Activated T-helper 1 cell treated with anti-CD3 and anti-CD28 coated beads, Interleukin-12 subunit alpha, Interleukin-12 subunit beta, Interleukin-2, Interleukin-4 antibody, amounts not matched to agents 30 ng/mL and 10 ng/mL and 1 ng/mL, durations not matched to agents 14 hours and 24 hours and 36 hours (primary cell): ENCODE measurements at regions not wholly inside any gene's neighbourhood (a gene's known extent, or its start where the extent isn't known, plus 50 kb on each side); places are given as distances from the start of the nearest gene placed in this dataset.

Experiments
- DNase-seq: peaks from one replicate; pipeline ENCODE4 v3.0.0; 2021; ENCODE audit warnings: low spot score
- H3K27ac Mint-ChIP-seq: one replicate; pipeline ENCODE4 v1.8.0; 2021; ENCODE audit warnings: mild to moderate bottlenecking, mixed read lengths
- H3K27me3 Mint-ChIP-seq: one replicate; pipeline ENCODE4 v1.8.0; 2022; ENCODE audit warnings: mild to moderate bottlenecking, moderate library complexity, mixed read lengths; ENCODE audit not compliant: insufficient read depth
- H3K36me3 Mint-ChIP-seq: one replicate; pipeline ENCODE4 v1.8.0; 2021; ENCODE audit warnings: low read depth, mixed read lengths
- H3K4me1 Mint-ChIP-seq: one replicate; pipeline ENCODE4 v1.8.0; 2021; ENCODE audit warnings: low read depth, mixed read lengths
- H3K4me3 Mint-ChIP-seq: one replicate; pipeline ENCODE4 v1.8.0; 2021; ENCODE audit warnings: mild to moderate bottlenecking, moderate library complexity, mixed read lengths
- H3K9me3 Mint-ChIP-seq: one replicate; pipeline ENCODE4 v1.8.0; 2021; ENCODE audit warnings: mixed read lengths
- intact Hi-C: fragments of 100-400 bp; cut with micrococcal nuclease; formaldehyde crosslinking; loops from one replicate; pipeline ENCODE4 v1.15.1; 2024

DNA sequence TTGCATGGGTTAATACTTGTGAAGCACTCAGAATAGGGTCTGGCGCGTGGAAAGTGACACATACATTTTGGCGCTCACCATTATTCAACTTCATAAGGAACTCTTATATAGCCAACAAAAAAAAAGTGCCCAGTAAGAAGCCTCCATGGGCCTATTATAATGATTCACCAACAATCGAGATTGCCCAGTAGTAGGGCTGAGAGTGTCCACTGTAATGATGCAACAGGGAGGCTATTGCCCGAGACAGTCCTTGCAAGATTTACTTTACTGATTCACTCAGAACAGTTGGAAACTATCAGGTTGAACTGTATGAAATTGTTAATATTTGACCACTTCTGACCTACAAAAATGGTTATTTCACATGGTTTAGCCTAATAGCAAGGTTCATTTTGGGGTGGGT is 86.0 kb downstream of the PJA1 start:
- intact Hi-C loops = no loop called here
- Mint-ChIP-seq H3K4me3 (no peak overlapping the region), H3K9me3 (no peaks in the 10 kb centered on the region), H3K27me3 (no peaks in the 10 kb centered on the region), H3K36me3 (no peaks in the 10 kb centered on the region), H3K4me1 (no peaks in the 10 kb centered on the region), H3K27ac (no peak overlapping the region)
- no peak for DNase-seq

DNA sequence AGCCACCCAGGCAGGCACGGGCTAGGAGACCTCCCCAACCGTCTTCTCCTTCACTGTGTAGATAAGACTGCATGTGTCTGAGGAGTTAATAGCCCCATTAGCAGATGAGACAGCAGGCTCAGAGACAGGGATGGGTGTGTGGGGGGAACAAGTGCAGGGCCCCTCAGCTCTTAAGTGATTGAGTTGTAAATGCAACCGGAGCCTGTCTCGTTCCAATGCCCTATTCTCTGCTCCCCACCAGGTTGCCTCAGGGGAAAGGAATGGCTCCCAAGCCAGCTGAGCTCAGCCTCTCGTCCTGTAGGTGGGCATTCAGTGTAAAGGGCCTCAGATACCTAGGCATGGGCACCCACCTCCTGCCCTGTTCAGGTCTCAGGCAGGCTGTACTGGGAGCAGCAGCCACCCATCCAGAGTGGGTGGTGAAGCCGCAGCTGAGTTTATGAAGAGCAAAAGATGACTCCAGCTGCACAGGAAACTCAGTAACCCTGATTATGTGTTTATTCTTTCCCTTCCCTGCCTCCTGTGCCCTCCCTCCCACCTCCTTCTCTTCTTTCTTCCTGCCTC is 87.3 kb downstream of the PJA1 start:
- DNase-seq = no peak
- intact Hi-C loops = no loop called here
- Mint-ChIP-seq H3K4me3 (no peak overlapping the region), H3K27ac (no peak overlapping the region), H3K9me3 (no peaks in the 10 kb centered on the region), H3K27me3 (no peaks in the 10 kb centered on the region), H3K36me3 (no peaks in the 10 kb centered on the region), H3K4me1 (no peaks in the 10 kb centered on the region)

DNA sequence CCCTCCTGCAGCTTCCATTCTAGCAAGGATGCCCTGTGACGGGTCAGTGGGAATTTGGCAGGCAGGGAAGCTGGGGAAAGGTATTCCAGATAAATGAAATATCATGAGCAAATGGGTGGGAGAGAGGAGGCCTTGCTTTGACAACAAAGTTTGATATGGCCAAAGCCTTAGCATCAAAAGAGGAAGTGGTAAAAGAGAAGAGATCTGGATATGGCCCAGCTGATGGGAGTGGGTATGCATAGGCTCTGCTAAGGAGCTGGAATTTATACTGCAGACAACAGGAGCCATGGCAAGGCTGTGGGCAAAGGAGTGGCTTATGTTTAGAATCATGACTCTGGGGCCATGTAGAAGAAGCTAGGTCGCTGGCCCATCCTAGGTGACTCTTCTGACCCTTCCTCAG is 89.2 kb downstream of the PJA1 start:
- Mint-ChIP-seq H3K36me3 (no peaks in the 10 kb centered on the region), H3K9me3 (no peaks in the 10 kb centered on the region), H3K27ac (no peak overlapping the region), H3K4me3 (no peak overlapping the region), H3K27me3 (no peaks in the 10 kb centered on the region), H3K4me1 (no peaks in the 10 kb centered on the region)
- DNase-seq = no peak
- intact Hi-C loops = no loop called here

DNA sequence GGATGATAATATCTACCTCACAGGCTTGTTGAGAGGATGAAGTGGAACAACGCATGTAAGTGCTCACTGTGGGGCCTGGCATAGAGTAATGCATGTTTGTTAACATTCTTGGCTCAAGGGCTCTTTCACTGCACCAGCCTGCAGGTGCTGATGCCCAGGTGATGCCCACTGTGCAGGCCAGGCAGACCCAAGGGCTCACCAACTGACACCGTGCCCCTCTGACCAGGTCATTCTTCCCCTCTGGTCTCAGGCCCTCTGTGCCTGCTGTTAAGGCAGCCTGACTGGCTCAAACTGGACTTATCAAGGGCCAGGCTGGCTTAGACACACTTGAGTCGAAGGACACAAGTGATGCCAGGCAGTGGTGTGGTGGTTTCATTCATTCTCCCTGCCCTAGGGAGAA is 90.5 kb downstream of the PJA1 start:
- no peaks in the 10 kb centered on the region for H3K27me3 Mint-ChIP-seq
- H3K4me1 Mint-ChIP-seq = no peaks in the 10 kb centered on the region
- no peak overlapping the region for H3K4me3 Mint-ChIP-seq
- H3K36me3 Mint-ChIP-seq = no peaks in the 10 kb centered on the region
- no peak for DNase-seq
- no peaks in the 10 kb centered on the region for H3K9me3 Mint-ChIP-seq
- intact Hi-C loops = no loop called here
- H3K27ac Mint-ChIP-seq = no peak overlapping the region

DNA sequence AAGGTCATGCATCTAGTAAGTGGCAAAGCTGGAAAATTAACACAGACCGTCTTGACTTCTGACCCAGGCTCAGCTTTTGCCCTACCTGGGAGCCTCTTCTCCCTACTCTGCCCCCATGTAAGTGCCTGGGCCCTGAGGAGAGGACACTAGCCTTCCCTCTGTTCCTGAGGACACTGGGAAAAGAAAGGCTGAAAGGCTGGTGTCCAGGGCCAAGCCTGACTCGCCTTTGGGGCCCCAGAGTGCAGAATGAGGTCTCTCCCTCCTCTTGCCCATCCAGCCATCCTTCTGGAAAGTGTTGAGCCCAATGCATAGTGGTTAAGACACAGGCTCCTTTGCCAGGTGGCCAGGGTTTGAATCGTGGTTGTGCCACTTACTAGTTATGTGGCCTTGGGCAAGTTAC is 91.5 kb downstream of the PJA1 start:
- no peak overlapping the region for H3K27ac Mint-ChIP-seq
- H3K4me3 Mint-ChIP-seq = no peak overlapping the region
- H3K27me3 Mint-ChIP-seq = no peaks in the 10 kb centered on the region
- DNase-seq = no peak
- no peaks in the 10 kb centered on the region for H3K36me3 Mint-ChIP-seq
- H3K9me3 Mint-ChIP-seq = no peaks in the 10 kb centered on the region
- intact Hi-C loops = no loop called here
- no peaks in the 10 kb centered on the region for H3K4me1 Mint-ChIP-seq

DNA sequence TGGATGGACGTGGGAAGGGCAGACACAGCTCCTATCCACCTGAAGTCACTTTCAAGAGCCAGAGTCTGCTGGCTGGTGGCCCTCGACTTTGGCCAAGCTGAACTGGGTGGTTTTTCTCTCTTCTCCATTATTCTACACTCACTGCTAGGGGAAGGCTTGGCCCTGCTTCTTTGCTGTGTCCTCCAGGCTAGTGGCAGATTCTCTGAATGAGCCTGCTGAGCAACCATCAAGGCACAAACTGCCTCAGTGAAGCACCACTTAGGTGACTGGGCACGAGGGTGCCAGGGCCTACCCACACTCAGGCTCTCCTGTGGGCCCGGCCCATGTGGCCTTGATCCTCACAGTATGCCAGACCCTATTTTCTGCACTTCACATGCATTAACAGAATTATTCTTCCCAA is 92.0 kb downstream of the PJA1 start:
- Mint-ChIP-seq H3K27ac (no peak overlapping the region), H3K27me3 (no peaks in the 10 kb centered on the region), H3K4me3 (no peak overlapping the region), H3K36me3 (no peaks in the 10 kb centered on the region), H3K9me3 (no peaks in the 10 kb centered on the region), H3K4me1 (no peaks in the 10 kb centered on the region)
- DNase-seq = no peak
- intact Hi-C loops = no loop called here

DNA sequence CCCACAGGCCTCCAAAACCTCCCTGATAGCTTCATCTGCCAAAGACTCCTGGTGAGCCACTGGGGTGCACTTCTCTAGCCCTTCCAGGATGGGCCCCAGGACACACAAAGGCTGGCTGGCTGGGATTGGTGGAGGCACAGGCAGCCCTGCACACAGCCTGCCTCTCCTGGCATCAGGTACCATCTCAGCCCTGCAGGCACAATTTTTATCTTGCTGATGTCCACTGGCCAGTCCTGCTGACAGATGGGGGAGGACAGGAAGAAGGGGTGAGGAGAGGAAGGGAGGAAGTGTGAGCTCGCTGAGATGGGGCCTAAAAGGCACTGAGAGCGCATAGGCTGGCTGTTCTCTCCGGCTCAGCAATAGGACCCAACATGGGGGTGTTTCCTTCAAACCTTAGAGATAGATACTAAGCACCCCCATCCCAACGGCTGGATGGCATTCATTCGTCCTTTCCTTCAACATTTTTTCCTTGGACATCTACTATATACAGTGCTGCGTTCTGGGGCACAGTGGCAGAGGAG is 92.7 kb downstream of the PJA1 start:
- Mint-ChIP-seq H3K4me3 (no peak overlapping the region), H3K27me3 (no peaks in the 10 kb centered on the region), H3K9me3 (no peaks in the 10 kb centered on the region), H3K27ac (no peak overlapping the region), H3K36me3 (no peaks in the 10 kb centered on the region), H3K4me1 (no peaks in the 10 kb centered on the region)
- intact Hi-C loops = no loop called here
- DNase-seq = no peak

DNA sequence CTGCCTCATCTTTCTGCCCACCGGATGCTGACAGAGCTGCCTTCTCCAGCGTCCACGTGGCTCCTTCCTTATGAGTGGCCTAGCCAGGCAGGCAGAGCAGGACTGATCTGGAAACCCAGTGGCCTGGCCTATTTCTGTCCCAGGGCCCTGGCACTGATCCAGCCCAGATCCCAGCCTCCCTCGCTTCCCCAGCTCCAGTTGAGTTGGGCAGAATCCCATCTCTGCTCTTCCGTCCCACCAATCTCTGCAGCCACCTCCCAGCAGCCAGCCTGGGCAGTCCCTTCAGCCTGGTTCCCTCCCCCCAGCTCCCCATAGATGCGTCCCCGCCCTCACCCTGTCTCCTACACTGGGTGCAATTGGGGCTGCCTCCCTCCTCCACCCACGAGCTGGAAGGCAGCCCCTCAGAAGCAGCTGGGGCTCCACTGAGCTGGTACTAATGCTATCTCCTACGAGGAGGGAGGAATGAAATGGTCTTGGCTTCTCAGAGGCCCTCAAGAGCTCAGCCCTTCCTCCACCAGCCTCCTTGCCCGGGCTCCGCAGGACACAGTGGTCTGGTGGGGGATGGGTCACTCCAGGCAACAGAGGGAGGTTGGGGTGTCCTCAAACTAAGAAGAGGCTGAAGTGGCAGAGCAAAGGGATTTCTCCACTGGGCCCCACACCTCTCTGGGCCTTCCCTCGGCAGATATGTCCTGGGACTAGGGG is 94.2 kb downstream of the PJA1 start:
- no peak overlapping the region for H3K4me3 Mint-ChIP-seq
- no peaks in the 10 kb centered on the region for H3K36me3 Mint-ChIP-seq
- intact Hi-C loops = no loop called here
- H3K27ac Mint-ChIP-seq = no peak overlapping the region
- no peaks in the 10 kb centered on the region for H3K4me1 Mint-ChIP-seq
- DNase-seq = no peak
- no peaks in the 10 kb centered on the region for H3K27me3 Mint-ChIP-seq
- H3K9me3 Mint-ChIP-seq = no peaks in the 10 kb centered on the region

DNA sequence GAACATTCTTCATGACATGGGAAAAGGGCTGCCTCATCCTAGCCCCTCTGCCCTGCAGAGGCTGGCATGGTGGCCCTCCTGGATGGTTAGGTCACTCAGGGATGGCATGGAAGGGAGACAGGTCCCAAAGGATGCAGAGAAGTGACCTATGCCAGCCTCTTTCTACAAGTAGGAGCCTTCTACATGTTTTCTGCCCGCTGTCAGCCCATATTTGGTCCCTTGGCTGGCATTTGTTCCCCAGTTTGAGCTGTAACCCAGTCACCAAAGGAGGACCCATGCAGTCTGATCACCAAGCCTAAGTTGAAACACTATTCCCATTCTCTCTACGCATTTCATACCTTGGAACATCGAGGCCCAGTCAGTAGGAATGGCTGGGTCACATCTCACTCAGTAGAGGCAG is 95.4 kb downstream of the PJA1 start:
- no peak overlapping the region for H3K4me3 Mint-ChIP-seq
- no peaks in the 10 kb centered on the region for H3K4me1 Mint-ChIP-seq
- no peak for DNase-seq
- H3K27me3 Mint-ChIP-seq = no peaks in the 10 kb centered on the region
- intact Hi-C loops = no loop called here
- H3K27ac Mint-ChIP-seq = no peak overlapping the region
- no peaks in the 10 kb centered on the region for H3K9me3 Mint-ChIP-seq
- H3K36me3 Mint-ChIP-seq = no peaks in the 10 kb centered on the region

DNA sequence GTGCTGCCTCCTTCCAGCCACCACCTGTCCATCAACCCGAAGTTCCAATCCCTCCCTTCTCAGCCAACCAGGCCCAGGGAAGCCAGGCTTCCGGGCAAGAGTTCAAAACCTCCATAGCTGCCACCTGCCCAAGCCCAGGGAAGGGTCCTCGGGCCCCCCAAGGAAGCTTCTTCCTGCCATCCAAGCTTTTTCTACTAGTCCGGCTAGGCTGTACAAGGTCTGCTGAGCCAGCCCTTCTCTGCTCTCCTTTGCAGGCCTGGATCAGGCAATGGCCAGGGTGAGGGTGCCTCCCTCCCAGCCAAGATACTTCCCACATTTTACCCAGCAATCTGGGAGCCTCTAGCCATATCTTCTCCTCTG is 96.2 kb downstream of the PJA1 start:
- intact Hi-C loops = no loop called here
- H3K4me3 Mint-ChIP-seq = no peak overlapping the region
- no peaks in the 10 kb centered on the region for H3K36me3 Mint-ChIP-seq
- H3K27me3 Mint-ChIP-seq = no peaks in the 10 kb centered on the region
- DNase-seq = no peak
- no peaks in the 10 kb centered on the region for H3K9me3 Mint-ChIP-seq
- H3K27ac Mint-ChIP-seq = no peak overlapping the region
- H3K4me1 Mint-ChIP-seq = no peaks in the 10 kb centered on the region

DNA sequence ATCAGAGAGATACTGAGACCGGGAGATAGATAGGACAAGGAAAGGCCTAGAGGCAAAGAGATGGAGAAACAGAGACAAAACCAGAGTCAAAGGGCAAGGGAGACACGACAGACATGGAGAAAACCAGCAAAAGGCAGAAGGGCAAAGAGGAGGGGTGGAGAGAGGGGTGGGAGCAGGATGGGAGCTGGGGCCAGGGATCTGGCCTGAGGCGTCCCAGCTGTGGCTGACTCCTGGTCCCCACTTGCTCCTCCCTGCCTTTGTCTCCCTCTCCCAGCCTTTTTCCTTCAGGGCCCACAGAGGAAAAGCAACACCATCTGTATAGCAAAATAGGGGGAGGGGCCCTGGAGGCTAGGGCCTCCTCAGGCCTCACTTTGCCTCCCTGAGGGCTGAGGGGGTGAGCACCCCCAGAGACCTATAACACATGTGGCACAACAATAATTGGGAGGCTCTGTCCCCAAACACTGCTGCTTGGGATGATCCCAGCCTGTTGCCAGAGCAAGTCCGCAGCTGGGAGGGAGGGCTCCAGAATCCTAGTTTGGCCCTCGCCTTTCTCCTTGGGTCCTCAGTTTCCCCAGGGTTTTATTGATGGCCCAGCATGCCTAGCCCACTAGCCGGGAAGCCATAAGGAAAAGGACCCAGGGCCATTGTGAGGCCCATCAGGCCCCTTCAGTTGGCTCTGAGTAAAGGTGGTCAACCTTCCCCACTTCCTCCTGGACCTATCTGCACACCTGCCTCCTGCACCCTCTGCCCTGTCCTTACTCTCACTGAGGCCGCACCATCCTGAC is 96.8 kb downstream of the PJA1 start:
- Mint-ChIP-seq H3K36me3 (no peaks in the 10 kb centered on the region), H3K4me3 (no peak overlapping the region)

DNA sequence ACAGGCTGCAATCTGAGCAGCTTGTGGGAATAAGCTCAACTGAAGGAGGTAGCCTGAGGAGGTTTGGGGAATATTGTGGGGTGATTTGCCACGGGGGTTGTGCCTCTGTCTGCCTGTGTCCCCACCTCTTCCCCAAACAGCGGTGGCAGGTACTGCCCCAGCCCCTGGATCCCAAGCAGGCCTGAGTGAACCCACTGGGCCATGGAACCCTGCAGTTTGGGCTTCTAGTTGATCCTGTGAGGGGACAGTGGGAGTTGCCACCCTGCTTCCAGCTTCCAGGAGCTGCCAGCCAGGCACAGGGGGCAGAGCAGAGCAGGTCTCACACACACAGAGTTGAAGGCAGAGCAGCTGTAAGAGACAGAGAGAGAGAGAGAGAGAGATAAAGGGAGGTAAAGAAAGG is 97.4 kb downstream of the PJA1 start:
- intact Hi-C loops = no loop called here
- H3K36me3 Mint-ChIP-seq = no peaks in the 10 kb centered on the region
- H3K4me1 Mint-ChIP-seq = no peaks in the 10 kb centered on the region
- no peak overlapping the region for H3K4me3 Mint-ChIP-seq
- no peaks in the 10 kb centered on the region for H3K27me3 Mint-ChIP-seq
- H3K9me3 Mint-ChIP-seq = no peaks in the 10 kb centered on the region
- DNase-seq = no peak
- no peak overlapping the region for H3K27ac Mint-ChIP-seq

More for the DNA sequence above, 96.8 kb downstream of the PJA1 start:
- H3K4me1 Mint-ChIP-seq = no peaks in the 10 kb centered on the region
- no peaks in the 10 kb centered on the region for H3K9me3 Mint-ChIP-seq
- no peak for DNase-seq
- intact Hi-C loops = no loop called here
- no peaks in the 10 kb centered on the region for H3K27me3 Mint-ChIP-seq
- no peak overlapping the region for H3K27ac Mint-ChIP-seq

DNA sequence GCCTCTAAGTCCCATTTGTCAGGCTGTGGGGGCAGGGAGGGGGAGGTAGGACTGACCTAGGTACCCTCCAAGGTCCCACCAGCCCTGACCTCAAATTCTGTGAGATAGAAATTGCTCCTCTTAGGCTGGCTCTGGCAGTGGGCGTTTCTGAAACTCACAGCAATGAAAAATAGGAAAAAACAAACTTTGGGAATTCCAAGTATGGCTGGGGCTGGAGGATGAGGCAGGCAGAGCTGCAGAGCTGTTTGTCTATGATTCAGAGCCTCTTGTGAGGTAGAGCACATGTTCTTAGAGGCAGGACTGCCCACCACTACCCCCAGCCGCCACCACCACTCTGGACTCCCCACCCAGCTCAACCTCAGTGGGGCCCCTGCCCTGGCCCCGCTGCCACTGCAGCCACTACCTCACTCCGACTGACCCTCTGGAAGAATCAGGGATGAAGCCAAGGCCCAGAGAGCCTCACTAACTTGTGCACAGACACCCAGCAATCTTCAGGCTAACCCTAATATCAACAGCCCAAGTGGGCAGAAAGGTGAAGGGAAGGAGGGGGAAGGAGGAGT is 98.2 kb downstream of the PJA1 start:
- H3K27me3 Mint-ChIP-seq = no peaks in the 10 kb centered on the region
- no peaks in the 10 kb centered on the region for H3K36me3 Mint-ChIP-seq
- intact Hi-C loops = no loop called here
- no peak overlapping the region for H3K27ac Mint-ChIP-seq
- H3K4me1 Mint-ChIP-seq = no peaks in the 10 kb centered on the region
- no peak overlapping the region for H3K4me3 Mint-ChIP-seq
- no peaks in the 10 kb centered on the region for H3K9me3 Mint-ChIP-seq
- no peak for DNase-seq
